DND-41 (cell line): ENCODE measurements at regions not wholly inside any gene's neighbourhood (a gene's known extent, or its start where the extent isn't known, plus 50 kb on each side); places are given as distances from the start of the nearest gene placed in this dataset.

Experiments used
- ATAC-seq: fragments of 200-7000 bp; cut with Tn5 transposase; 3 replicates; pipeline ENCODE4 v1.9.1; 2021; ENCODE audit warnings: low read depth; ENCODE audit not compliant: insufficient read depth
- DNase-seq: peaks from one replicate; pipeline ENCODE4 v3.0.0-alpha.2; 2020
- H2AFZ ChIP-seq: 2 replicates; pipeline ENCODE4 v1.6.0; 2012; ENCODE audit warnings: low read depth, low read length
- H3K27ac ChIP-seq: 2 replicates; pipeline ENCODE4 v1.5.1; 2012; ENCODE audit warnings: low read length, inconsistent platforms
- H3K27me3 ChIP-seq: fragments of 200-600 bp; sonication (generic); 2 replicates; pipeline ENCODE4 v1.6.0; 2012; ENCODE audit warnings: low read length, mild to moderate bottlenecking, inconsistent platforms; ENCODE audit not compliant: insufficient read depth, poor library complexity
- H3K36me3 ChIP-seq: 2 replicates; pipeline ENCODE4 v1.5.1; 2012; ENCODE audit warnings: low read length, inconsistent platforms; ENCODE audit not compliant: insufficient read depth
- H3K4me1 ChIP-seq: 2 replicates; pipeline ENCODE4 v1.5.1; 2012; ENCODE audit warnings: mild to moderate bottlenecking, low read length; ENCODE audit not compliant: insufficient read depth
- H3K4me2 ChIP-seq: 2 replicates; pipeline ENCODE4 v1.6.0; 2012; ENCODE audit warnings: mild to moderate bottlenecking, moderate library complexity, low read length, inconsistent platforms; ENCODE audit not compliant: insufficient read depth
- H3K4me3 ChIP-seq, 2 experiments: fragments of 200-600 bp in 1 of 2; shearing (Covaris generic) in 1 of 2; 2 replicates each; pipeline ENCODE4 v1.5.1; 2012 to 2016; ENCODE audit warnings: inconsistent platforms in 2 of 2, low read length in 2 of 2, mild to moderate bottlenecking in 2 of 2, low read depth in 1 of 2, moderate library complexity in 1 of 2
- H3K79me2 ChIP-seq: 2 replicates; pipeline ENCODE4 v1.6.0; 2012; ENCODE audit warnings: low read length, inconsistent platforms; ENCODE audit not compliant: insufficient read depth
- H3K9ac ChIP-seq: 2 replicates; pipeline ENCODE4 v1.6.0; 2012; ENCODE audit warnings: low read depth, mild to moderate bottlenecking, inconsistent platforms, low read length, moderate library complexity
- H3K9me3 ChIP-seq: 2 replicates; pipeline ENCODE4 v1.5.1; 2012; ENCODE audit warnings: low read length, moderate library complexity, mild to moderate bottlenecking, inconsistent platforms; ENCODE audit not compliant: insufficient read depth, severe bottlenecking
- H4K20me1 ChIP-seq: 2 replicates; pipeline ENCODE4 v1.6.0; 2012; ENCODE audit warnings: low read length; ENCODE audit not compliant: insufficient read depth
- CTCF ChIP-seq: IDR thresholded peaks from 2 replicates; pipeline ENCODE4 v1.5.1; 2012; ENCODE audit warnings: borderline replicate concordance, low read length, moderate library complexity, mild to moderate bottlenecking; ENCODE audit not compliant: poor library complexity, severe bottlenecking; ENCODE audit errors: extremely low read depth
- EZH2 ChIP-seq: IDR thresholded peaks from 3 replicates; pipeline ENCODE4 v1.6.1; 2012; ENCODE audit warnings: borderline replicate concordance, low read depth, mild to moderate bottlenecking, moderate library complexity, low read length, inconsistent platforms; ENCODE audit not compliant: severe bottlenecking

GRCh38 chr16:6903671-6904070 lies 429.0 kb upstream of the RBFOX1 start:
- Histone ChIP-seq H3K9me3 (peaks cover 3% of the 10 kb centered on the region), H3K4me2 (no peak overlapping the region), H3K27me3 (no peaks in the 10 kb centered on the region), H3K4me1 (no peaks in the 10 kb centered on the region), H3K36me3 (no peaks in the 10 kb centered on the region), H4K20me1 (no peaks in the 10 kb centered on the region), H2AFZ (no peak overlapping the region), H3K4me3 (no peak overlapping the region), H3K79me2 (no peaks in the 10 kb centered on the region), H3K9ac (no peak overlapping the region), H3K27ac (no peak overlapping the region)
- DNase-seq (no peak), ATAC-seq (no peak)
- TF ChIP-seq CTCF (no peak), EZH2 (no peak)

- no peak for TF ChIP-seq EZH2
- no peak overlapping the region for H3K4me3 ChIP-seq
Measured at GRCh38 chr16:6898896-6899295, 433.7 kb upstream of the RBFOX1 start.

GRCh38 chr16:6897876-6898485 lies 434.7 kb upstream of the RBFOX1 start:
- no peak overlapping the region for H3K4me3 ChIP-seq
- no peak overlapping the region for H2AFZ ChIP-seq
- no peaks in the 10 kb centered on the region for H3K36me3 ChIP-seq
- no peaks in the 10 kb centered on the region for H4K20me1 ChIP-seq
- DNase-seq = no peak
- H3K4me1 ChIP-seq = no peaks in the 10 kb centered on the region
- H3K27me3 ChIP-seq = no peaks in the 10 kb centered on the region
- ATAC-seq = no peak
- H3K27ac ChIP-seq = no peak overlapping the region
- H3K4me2 ChIP-seq = no peak overlapping the region
- no peaks in the 10 kb centered on the region for H3K79me2 ChIP-seq
- H3K9me3 ChIP-seq = peaks cover 3% of the 10 kb centered on the region
- no peak for TF ChIP-seq CTCF
- TF ChIP-seq EZH2 = no peak
- no peak overlapping the region for H3K9ac ChIP-seq

More at GRCh38 chr16:6898896-6899295, 433.7 kb upstream of the RBFOX1 start:
- Histone ChIP-seq H3K4me1 (no peaks in the 10 kb centered on the region), H3K36me3 (no peaks in the 10 kb centered on the region), H3K27me3 (no peaks in the 10 kb centered on the region), H3K79me2 (no peaks in the 10 kb centered on the region), H3K9me3 (peaks cover 3% of the 10 kb centered on the region), H3K9ac (no peak overlapping the region), H2AFZ (no peak overlapping the region), H4K20me1 (no peaks in the 10 kb centered on the region), H3K27ac (no peak overlapping the region), H3K4me2 (no peak overlapping the region)
- no peak for ATAC-seq
- DNase-seq = no peak

GRCh38 chr16:6892966-6893365 lies 439.7 kb upstream of the RBFOX1 start:
- H3K27me3 ChIP-seq = no peaks in the 10 kb centered on the region
- H2AFZ ChIP-seq = no peak overlapping the region
- no peaks in the 10 kb centered on the region for H3K4me1 ChIP-seq
- no peak overlapping the region for H3K9ac ChIP-seq
- no peaks in the 10 kb centered on the region for H3K36me3 ChIP-seq
- DNase-seq = no peak
- no peak overlapping the region for H3K4me3 ChIP-seq
- H3K4me2 ChIP-seq = no peak overlapping the region
- ATAC-seq = no peak
- no peak overlapping the region for H3K27ac ChIP-seq
- H3K79me2 ChIP-seq = no peaks in the 10 kb centered on the region
- no peaks in the 10 kb centered on the region for H3K9me3 ChIP-seq
- TF ChIP-seq EZH2 (no peak), CTCF (no peak)
- H4K20me1 ChIP-seq = no peaks in the 10 kb centered on the region
